BJ (cell line): ENCODE measurements at regions not wholly inside any gene's neighbourhood (a gene's known extent, or its start where the extent isn't known, plus 50 kb on each side); places are given as distances from the start of the nearest gene placed in this dataset.

Experiments used
- CTCF ChIA-PET: fragments of 350-600 bp; formaldehyde crosslinking; extraction: SDS; loops from one replicate; lab custom pipeline; 2021; ENCODE audit warnings: antibody characterized with exemption, inconsistent platforms; lab: Yijun Ruan, JAX
- POLR2A ChIA-PET: fragments of 300-600 bp; sonication (Branson Sonifier 250); formaldehyde crosslinking; extraction: SDS; loops from one replicate; lab custom pipeline; 2021; ENCODE audit warnings: antibody characterized with exemption; lab: Charles Lee
- DNase-seq: peaks from one replicate; pipeline ENCODE4 v3.0.0-alpha.2; 2011; ENCODE audit warnings: low read depth
- H3K27me3 ChIP-seq: 2 replicates; pipeline ENCODE4 v1.6.0; 2011; ENCODE audit warnings: low read length; ENCODE audit not compliant: control insufficient read depth, insufficient read depth
- H3K36me3 ChIP-seq: 2 replicates; pipeline ENCODE4 v1.5.1; 2011; ENCODE audit warnings: low read length; ENCODE audit not compliant: control insufficient read depth, insufficient read depth
- H3K4me3 ChIP-seq: 2 replicates; pipeline ENCODE4 v1.5.1; 2011; ENCODE audit warnings: low read depth, mild to moderate bottlenecking, control low read depth, low read length
- CTCF ChIP-seq: IDR thresholded peaks from 2 replicates; pipeline ENCODE4 v1.5.1; 2011; ENCODE audit warnings: low read depth, mild to moderate bottlenecking, control low read depth, inconsistent platforms, low read length, moderate library complexity; ENCODE audit not compliant: insufficient read depth

GRCh38 chr10:47077386-47077785, 166.2 kb downstream of the PTPN20 start:
- no peak for DNase-seq
- H3K27me3 ChIP-seq: peaks cover 6% of the 10 kb centered on the region
- no peaks in the 10 kb centered on the region for H3K36me3 ChIP-seq
- ChIA-PET POLR2A (no interaction called here), CTCF (no interaction called here)
- no peak overlapping the region for H3K4me3 ChIP-seq
- no peak for TF ChIP-seq CTCF

GRCh38 chr10:47077941-47078340, 166.7 kb downstream of the PTPN20 start:
- Histone ChIP-seq H3K36me3 (no peaks in the 10 kb centered on the region), H3K4me3 (no peak overlapping the region), H3K27me3 (peaks cover 6% of the 10 kb centered on the region)
- POLR2A ChIA-PET: no interaction called here
- no peak for TF ChIP-seq CTCF
- CTCF ChIA-PET: interaction anchor here (1.1 kb wide), 1 partner anchor 30 kb away, joined by 3 read pairs; no protein-coding TSS in a partner anchor
- no peak for DNase-seq

GRCh38 chr10:47078393-47079203, 167.4 kb downstream of the PTPN20 start:
- no peaks in the 10 kb centered on the region for H3K36me3 ChIP-seq
- CTCF ChIA-PET: interaction anchor here (1.1 kb wide), 1 partner anchor 30 kb away, joined by 3 read pairs; no protein-coding TSS in a partner anchor
- no peak for TF ChIP-seq CTCF
- H3K4me3 ChIP-seq: no peak overlapping the region
- DNase-seq: no peak
- peaks cover 6% of the 10 kb centered on the region for H3K27me3 ChIP-seq
- POLR2A ChIA-PET: no interaction called here

- CTCF ChIA-PET: interaction anchor here (1.1 kb wide), 1 partner anchor 31 kb away, joined by 3 read pairs; no protein-coding TSS in a partner anchor
- peaks cover 6% of the 10 kb centered on the region; the same call in 1 of the 2 replicates for H3K27me3 ChIP-seq
- no peak for TF ChIP-seq CTCF
- POLR2A ChIA-PET: no interaction called here
- H3K4me3 ChIP-seq: no peak overlapping the region
- no peaks in the 10 kb centered on the region for H3K36me3 ChIP-seq
- DNase-seq: no peak
These were observed 168.0 kb downstream of the PTPN20 start for GRCh38 chr10:47079204-47079580.

- CTCF ChIA-PET: interaction anchor here (2.1 kb wide), 1 partner anchor 34 kb away, joined by 6 read pairs; no protein-coding TSS in a partner anchor
- H3K36me3 ChIP-seq: no peaks in the 10 kb centered on the region
- no peak overlapping the region for H3K4me3 ChIP-seq
- no peaks in the 10 kb centered on the region for H3K27me3 ChIP-seq
- no peak for DNase-seq
- POLR2A ChIA-PET: no interaction called here
- no peak for TF ChIP-seq CTCF
These were observed 170.0 kb downstream of the PTPN20 start for GRCh38 chr10:47081264-47081663.
